Left colon (tissue), 2 donors: ENCODE measurements at regions not wholly inside any gene's neighbourhood (a gene's known extent, or its start where the extent isn't known, plus 50 kb on each side); places are given as distances from the start of the nearest gene placed in this dataset.
"Not testable (repeated sequence)": the region's sequence is repeated elsewhere in the genome, so short reads cannot be mapped to it uniquely, and the experiment has no call there.

Experiments
- ATAC-seq: fragments of 200-7000 bp; cut with Tn5 transposase; one replicate; pipeline ENCODE4 v1.9.1; 2020; ENCODE audit warnings: mild to moderate bottlenecking, moderate library complexity
- DNase-seq, 2 donors: peaks; one replicate each; pipeline ENCODE4 v3.0.0-alpha.2; 2020
- intact Hi-C, 2 donors: fragments of 100-400 bp; cut with DNase I in 1 of 2; cut with micrococcal nuclease in 1 of 2; formaldehyde crosslinking; loops; one replicate each; pipeline versions ENCODE4 v1.11.2 to v1.14.0; 2022; cut with DNase I, micrococcal nuclease
- donor health status: DM: no; HTN: no; CAD: no.
- donor health status: DM: yes; HTN: yes; CAD: no.

DNA sequence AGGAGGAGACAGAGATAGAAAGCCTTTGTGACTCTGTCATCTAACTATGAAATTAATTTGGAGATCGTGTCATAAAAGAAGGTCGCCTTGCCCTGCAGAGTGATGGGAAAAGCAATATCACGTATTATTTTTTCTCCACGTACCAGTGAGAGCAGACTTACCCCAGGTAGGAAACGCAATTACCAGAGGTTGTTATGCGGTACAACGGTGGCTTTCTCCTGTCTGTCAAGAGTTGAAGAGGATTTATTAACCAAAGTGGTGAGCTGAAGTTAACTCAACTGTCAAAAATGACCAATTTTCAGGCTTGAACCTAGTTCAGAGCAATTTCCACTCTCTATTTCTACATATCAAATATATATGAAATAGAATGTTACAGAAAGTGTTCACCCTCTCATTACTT is 282.6 kb upstream of the PFKP start:
- ATAC-seq (no peak), DNase-seq (no peak)
- intact Hi-C loops, result no loop called here

DNA sequence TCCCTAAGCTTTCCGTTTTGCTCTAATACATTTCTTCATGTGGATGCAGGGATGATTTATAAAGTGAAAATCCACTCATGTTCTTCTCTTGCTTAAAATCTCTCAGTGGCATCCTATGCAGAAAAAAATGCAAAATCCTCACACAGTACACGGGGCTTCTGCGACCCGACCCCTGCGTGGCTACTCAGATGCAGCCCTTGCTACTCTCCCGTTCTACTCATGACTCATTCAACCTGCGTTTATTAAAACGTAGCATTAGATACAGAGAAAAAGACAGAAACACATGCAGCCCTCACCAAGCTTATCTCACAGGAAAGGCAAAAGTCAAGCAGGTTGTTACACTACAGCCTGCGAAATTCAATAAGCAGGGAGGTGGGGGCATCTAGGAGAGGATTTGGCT is 284.4 kb upstream of the PFKP start:
- DNase-seq (no peak), ATAC-seq (no peak)
- intact Hi-C loops, result no loop called here

DNA sequence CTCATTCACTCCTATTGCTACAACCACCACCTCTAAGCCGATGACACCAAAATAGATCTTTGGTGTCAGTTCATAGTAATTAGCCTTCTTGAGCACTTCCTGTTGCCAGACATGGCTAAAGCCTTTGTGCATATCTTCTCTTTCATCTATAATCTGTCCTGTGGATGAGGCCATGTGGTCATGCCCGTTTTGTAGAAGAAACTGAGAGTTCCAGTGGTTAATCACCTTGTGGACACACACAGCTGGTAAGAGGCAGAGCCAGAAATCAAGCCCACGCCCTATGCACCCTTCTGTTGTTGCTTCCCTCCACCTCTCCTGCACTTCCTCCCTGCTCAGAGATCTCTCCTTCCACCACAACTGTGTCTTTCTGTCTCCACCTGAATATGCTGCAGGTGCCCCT is 285.1 kb upstream of the PFKP start:
- intact Hi-C loops, result no loop called here
- ATAC-seq (no peak), DNase-seq (no peak)

DNA sequence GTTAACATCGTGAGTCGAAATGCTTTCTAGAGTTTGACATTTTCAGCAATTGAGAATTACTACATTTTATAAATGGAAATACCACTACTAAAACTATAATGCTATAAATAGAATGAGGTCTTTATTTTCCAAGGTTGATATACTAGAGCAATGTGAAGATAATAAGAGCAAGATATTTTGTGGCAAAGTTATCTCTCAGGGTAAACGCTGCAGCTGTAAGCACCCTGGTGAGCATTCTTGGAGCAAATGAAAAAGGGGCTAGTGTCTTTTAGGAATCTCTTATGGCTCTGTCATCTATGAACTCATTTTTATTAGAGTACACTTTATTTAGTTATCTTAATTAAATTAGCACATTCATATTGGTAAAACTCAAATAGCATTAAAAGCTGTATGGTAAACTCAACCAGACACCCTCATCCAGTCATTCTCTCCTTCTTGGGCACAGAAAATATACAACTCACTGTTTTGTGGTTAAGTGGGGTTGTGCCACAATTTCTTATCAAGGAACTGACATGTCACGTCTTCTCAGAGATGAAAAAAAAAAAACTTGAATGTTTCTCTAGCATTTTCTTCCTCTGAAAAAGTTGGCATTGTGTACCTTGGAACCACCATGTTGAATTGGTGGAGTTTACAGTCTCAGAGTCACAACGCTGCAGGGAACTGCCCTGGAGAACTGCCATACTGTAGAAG is 289.5 kb upstream of the PFKP start:
- DNase-seq (no peak), ATAC-seq (no peak)
- intact Hi-C loops, result no loop called here

DNA sequence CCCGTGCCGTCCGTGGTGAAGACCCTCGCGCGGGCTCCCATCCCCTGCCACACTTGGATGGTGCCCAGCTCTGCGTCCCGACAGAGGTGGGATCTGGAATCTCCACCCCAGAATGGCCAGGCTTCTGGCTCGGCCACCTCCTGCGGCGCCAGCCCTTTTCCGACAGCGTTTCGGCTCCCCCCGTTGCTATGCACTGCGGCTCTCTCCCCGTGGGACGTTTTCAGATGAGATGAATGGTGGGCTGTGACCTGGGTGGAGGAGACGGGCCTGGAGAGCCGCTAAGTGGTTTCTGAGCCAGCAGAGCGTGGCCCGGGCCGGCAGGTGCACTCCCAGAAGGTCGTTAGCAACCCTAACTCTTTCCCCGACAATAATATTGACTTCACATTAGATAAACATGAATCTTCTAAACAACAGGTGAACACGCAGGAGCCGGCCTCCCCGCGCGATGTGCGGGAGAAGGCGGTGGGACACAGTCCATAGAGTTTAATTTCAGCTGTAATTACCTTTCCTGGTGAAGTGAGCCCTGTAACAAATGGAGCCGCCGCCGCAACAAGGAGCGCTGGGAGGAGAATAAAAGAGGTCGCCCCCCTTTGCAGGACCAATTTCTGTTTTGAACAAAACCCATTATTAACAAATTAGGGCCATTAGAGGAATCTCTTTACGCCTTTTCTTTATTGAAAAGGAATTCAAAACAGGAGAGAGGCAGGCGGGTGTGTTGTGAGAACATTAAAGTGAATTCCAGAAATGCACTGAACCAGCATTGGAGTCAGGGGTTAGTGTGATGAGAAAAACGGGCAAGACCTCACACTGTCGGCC is 294.3 kb upstream of the PFKP start:
- ATAC-seq, result no peak
- no peak for DNase-seq
- intact Hi-C loops, result no loop called here

DNA sequence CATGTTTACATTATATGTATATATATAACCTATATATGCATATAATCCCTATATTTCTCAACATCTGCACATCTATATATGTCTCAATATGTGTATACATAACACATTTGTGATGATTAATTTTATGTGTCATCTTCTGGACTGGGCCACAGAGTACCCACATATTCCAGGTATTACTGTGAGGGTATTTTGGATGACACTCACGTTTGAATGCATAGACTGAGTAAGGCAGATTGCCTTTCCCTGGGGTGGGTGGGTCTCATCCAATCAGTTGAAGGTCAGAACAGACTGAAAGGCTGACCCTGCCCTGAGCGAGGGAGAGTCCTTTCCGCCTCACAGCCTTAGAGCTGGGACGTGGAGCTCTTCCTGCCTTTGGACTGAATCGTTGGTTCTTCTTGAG is 295.2 kb upstream of the PFKP start:
- ATAC-seq (no peak), DNase-seq (no peak)
- intact Hi-C loops, result no loop called here

DNA sequence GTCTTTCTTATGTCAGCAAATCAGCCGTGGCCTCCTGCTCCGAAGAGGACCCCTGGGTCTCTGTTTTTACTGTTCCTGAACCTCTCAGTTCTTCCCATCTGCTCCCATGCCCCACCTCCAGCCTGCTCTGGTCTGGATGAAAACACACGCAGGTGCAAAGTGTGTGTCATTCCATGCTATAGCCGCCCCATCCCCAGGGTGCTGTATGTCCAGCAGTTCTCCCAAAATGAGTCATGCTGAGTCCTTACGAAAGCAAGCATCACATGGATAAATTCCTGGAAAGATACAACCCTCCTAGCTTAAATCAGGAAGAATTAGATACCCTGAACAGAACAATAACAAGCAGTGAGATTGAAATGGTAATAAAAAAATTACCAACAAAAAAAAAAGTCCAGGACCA is 300.1 kb upstream of the PFKP start:
- DNase-seq, intact Hi-C loops, ATAC-seq: not testable (repeated sequence)

DNA sequence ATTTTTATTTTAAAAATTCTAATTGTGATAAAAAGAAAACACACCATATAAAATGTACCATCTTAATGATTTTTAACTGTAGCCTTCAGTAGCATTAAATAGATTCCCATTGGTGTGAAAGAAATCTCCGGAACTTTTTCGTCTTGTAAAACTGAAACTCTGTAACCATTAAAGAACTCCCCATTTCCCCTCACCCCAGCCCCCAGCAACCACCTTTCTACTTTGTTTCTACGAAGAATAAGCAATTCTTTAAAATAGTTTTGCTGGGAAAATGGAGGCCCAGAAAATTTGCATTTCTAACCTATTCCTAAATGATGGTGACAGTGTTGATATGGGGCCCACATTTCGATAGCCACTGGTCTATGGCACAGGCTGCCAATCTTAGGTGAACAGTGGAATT is 305.4 kb upstream of the PFKP start:
- DNase-seq (no peak), ATAC-seq (no peak)
- intact Hi-C loops, result no loop called here

DNA sequence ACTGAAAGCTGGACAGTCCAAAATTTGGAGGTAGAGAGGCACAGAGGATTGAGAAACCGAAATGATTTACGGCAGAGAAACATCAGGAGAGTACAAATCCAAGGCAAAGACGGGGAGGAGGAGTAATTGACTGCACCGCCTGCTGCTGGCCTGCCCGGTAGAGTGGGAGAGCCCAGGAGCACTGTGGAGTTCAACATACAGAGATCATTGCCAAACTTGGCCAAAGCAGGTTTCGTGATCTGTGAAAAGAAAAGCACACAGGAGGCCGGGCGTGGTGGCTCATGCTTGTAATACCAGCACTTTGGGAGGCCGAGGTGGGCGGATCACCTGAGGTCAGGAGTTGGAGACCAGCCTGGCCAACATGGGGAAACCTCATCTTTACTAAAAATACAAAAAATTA is 306.0 kb upstream of the PFKP start:
- no peak for DNase-seq
- ATAC-seq, result no peak
- intact Hi-C loops, result no loop called here

DNA sequence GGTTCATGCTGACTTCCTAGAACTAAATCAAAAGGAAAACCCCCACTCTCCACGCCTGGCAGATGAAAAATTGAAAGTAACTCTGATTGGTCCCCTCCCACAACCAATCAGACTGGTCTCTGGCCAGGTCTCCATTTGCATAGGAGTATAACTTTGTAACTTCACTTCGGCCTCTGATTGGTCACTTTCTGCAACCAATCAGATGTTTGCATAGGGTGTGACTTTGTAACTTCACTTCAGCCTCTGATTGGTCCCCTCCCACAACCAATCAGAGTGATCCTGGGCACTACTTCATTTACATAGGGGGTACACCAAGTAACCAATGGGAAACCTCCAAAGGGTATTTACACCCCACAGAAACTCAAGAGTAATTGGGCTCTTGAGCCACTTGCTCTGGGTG is 306.6 kb upstream of the PFKP start:
- ATAC-seq (no peak), DNase-seq (no peak)
- intact Hi-C loops, result no loop called here

DNA sequence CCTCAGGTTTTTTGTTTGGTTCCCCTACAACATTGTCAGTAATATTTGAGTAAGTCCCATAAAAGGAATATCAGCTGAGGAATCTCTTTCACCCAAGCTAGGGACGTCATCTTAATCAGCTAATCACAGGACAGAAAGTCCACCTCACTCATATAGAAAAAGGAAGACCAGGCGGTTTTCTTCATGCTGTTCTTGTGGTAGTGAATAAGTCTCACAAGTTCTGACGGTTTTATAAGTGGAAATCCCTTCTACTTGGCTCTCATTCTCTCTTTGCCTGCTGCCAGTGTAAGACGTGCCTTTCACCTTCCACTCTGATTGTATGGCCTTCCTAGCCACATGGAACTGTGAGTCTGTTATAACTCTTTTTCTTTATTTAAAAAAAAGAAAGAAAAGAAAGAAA is 308.1 kb upstream of the PFKP start:
- DNase-seq (no peak), ATAC-seq (no peak)
- intact Hi-C loops, result no loop called here

DNA sequence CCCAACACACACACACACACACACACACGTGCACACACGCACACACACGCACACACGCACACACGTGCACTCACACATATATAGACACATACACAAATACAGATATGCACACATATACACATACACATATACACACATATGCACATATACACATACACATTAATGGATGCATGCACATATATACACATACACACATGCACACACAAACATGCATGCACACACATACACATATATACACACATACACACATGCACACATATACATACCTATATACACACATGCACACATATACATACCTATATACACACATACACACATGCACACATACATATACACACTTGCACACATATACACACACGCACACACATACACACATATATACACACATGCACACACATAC is 312.4 kb upstream of the PFKP start:
- intact Hi-C loops, result no loop called here
- ATAC-seq (no peak), DNase-seq (no peak)

DNA sequence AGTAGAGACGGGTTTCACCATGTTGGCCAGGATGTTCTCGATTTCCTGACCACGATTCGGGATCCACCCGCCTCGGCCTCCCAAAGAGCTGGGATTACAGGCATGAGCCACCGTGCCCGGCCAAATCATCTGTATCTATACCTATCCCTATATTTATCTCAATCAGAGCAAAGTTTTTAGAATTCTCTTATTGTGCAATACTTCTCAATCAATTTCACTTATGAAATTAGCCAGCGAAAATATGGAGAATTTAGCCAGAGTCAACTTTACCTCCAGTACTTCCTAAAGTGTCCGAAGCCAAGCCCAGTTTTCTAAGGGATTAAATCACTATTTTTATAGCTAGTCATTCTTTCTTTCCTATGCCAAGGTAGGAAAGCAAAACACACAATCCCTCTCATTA is 319.1 kb upstream of the PFKP start:
- DNase-seq (no peak), ATAC-seq (no peak)
- intact Hi-C loops, result no loop called here

DNA sequence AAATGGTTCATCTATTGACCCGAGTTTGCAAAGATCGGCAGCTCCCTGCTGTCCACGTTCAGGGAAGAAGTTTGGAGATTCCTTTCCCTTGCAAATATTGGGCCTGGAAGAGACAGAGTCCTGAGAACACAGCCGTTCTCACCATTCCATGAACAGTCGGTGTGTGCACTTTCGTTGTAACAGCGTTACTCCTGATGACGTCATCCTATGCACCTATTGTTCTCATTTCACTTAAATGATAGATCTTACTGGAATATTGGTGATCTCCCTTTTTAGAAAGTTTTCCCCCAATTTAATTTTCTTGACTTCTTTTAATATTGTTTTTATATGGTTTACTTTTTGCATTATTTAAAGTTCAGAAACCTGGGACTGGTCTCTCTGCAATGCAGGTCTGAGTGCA is 320.7 kb upstream of the PFKP start:
- intact Hi-C loops, result no loop called here
- ATAC-seq, result no peak

DNA sequence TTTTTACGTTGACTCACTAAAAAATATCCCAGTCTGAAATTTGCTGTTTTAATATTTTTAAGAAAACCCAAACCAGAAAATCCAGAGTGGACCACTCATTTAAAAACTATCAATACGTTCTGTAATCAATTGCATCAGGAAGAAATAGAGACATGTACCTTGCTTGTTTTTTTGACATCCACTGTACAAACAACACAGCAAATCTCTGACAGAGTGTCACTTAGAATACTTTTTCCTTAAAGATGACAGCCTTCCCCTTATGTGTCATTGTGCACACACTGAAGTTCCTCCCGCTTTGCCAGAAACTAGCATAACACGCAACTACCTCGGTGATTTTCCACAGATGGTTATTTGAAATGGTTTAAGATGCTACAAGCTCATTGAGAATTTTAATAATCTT is 321.7 kb upstream of the PFKP start:
- ATAC-seq (no peak), DNase-seq (no peak)
- intact Hi-C loops, result no loop called here

More for the DNA sequence above, 320.7 kb upstream of the PFKP start:
- no peak for DNase-seq

DNA sequence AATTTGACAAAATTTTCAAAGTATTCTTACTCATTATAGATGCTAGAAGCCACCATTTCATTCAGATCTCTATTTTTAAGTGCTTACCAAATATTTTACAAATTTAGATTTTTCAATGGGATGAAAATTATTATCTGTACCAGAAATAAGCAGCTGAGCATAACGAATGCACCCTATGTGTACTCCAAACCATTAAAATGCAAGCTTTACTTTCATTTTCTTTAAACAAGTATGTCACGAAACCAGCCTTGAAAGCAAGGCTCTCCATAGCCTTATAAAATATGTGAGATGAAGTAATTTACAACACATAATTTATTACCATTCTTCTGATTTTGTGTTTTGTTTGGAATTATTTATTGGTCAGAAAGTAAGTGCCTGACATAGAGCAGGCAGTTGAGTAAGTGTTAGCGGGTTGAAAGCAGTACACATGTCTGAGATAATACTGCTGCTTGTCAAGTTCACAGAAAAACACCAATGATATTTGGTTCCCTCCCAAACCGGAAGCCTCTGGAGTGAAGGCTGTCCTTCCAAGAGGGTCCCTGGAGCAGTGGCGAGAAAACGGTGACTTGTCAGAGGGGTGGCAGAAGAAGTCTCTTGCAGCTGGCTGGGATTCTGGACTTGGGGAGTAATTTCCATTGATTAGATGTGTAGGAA is 322.7 kb upstream of the PFKP start:
- no peak for DNase-seq
- ATAC-seq, result no peak
- intact Hi-C loops, result no loop called here

DNA sequence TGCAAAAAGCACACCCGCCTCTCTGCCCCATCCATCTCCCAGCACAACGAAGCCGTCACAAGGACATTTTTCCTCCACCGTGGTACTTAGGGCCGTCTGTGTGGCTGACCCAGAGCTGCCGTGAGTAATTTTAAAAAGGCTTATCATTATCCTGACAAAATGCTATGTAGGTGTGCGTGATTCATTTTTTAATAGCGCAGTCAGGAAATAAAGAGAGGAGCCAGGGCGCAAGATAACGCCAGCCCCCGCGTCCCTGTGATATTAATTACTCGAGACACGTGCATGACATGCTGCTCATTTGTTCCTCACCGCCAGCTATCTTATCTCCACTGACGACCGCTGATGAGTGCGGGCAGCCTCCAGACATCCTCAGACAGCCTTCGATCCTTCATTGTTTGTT is 332.7 kb upstream of the PFKP start:
- ATAC-seq (no peak), DNase-seq (no peak)
- intact Hi-C loops, result no loop called here

DNA sequence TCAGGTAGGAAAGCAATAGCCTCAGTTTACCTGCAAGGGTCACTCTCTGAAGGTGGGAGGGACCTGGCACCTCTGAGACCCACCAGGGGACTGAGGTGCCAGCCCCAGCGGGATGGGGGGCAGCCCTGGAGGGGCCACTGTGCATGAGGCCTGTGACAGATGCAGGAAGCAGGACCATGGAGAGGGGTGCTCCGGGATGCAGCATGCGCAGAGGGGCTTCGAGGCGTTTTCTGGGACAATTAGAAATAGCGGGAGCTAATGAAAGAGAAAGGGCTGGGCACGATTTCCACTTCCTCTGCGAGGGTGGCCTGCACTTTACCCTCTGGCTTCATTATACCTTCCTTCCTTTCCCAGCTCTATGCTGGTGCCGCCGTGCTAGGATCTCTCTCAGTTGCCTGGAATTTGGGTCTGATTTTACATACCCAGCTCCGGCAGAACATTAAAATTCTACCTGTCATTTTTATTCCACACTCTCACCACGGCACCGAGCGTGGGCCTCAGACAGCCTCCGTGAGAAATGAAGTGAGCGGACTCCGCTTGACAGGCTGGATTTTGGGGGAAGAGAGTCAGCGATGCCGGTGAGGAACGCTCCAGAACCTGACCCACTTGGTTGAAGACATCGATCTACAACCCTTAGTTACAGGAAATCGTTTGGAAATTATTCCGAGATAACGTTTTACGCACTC is 333.9 kb upstream of the PFKP start:
- DNase-seq (no peak), ATAC-seq (no peak)
- intact Hi-C loops, result no loop called here

DNA sequence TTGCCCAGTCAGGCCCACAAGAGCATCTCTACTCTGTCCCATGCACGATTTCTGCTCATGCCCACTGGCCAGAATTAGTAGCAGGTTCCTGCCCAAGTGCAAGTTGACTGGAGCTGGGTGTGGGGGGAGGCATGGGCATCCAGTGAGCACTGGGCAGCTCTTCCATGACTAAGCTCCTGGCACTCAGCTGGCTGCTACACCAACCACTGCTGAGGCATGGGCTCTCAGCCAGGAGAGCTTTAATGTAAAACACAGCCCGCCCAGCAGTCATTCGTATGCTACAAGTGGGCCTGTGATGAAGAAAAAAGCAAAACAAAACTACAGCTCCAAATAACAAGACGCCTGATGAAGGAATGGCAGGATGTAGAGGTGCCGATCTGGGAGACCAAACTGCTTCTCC is 335.4 kb upstream of the PFKP start:
- intact Hi-C loops, result no loop called here
- ATAC-seq (no peak), DNase-seq (no peak)

DNA sequence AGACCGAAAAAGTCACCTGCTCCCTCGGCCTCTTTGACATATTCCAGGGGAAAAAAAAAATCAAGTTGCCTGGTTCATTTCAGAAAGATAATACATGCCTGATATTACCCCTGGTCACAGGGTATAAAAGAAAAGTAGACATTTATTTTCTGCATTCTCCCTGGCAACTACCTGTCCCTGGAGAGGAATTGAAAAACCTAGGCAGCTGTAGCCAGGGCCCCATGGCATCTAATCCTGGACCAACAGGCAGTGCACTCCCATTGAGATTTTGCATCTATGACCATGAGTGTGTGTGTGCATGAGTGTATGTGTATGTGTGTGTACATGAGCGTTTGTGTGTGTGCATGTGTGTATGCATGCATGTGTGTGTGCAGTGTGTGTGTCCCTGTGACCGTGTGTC is 338.2 kb upstream of the PFKP start:
- DNase-seq (no peak), ATAC-seq (no peak)
- intact Hi-C loops, result no loop called here
